NK-92 treated with Interleukin-12 subunit alpha and Interleukin-12 subunit beta, amount 100 ng/mL, for 24 hours (cell line): ENCODE measurements at regions not wholly inside any gene's neighbourhood (a gene's known extent, or its start where the extent isn't known, plus 50 kb on each side); places are given as distances from the start of the nearest gene placed in this dataset.

Experiments
- DNase-seq: peaks from one replicate; lab custom pipeline; 2025; lab: John Stamatoyannopoulos, UW

GRCh38 chr13:99892866-99893504 lies 78.6 kb downstream of the ZIC5 start:
- DNase-seq, result no peak

- DNase-seq, result no peak
These were observed 79.4 kb downstream of the ZIC5 start for GRCh38 chr13:99892196-99892613.

- DNase-seq, result no peak
These were observed 84.9 kb downstream of the ZIC5 start for GRCh38 chr13:99886706-99887105.

DNA sequence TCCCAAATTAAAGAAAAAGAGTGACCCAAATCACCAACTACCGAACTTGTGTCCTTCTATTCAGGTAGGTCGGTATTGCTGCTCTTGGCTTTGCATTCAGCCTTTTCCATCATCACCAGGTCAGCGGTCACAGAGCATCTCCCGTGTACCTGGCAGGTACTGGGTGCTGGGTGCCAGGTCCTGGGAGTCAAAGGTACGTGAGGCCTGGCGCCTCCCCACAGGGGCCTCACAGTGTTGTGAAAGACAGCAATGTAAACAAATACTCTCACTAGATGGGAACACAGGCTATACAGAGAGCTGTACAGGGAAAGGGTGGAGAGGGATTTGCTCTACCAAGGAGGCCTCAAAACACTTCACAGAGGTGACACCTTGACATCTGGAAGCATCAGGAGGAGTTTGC lies 86.7 kb downstream of the ZIC5 start:
- no peak for DNase-seq

DNA sequence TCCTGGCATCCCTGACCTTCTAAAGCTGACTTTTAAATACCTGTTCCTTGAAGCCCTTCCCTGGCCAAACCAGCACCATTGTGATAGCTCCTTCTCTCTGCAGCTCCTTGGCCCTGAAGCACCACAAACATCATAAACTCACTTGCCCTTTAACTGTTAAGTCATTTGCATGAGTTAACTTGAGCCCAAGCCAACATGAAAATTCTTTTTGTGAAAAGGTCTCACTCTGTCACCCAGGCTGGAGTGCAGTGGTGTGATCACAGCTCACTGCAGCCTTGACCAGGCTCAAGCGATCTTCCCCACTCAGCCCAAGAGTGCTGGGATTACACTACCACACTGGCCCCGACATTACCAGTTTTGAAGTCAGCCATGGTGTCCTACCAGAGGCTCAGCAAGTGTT lies 87.8 kb downstream of the ZIC5 start:
- no peak for DNase-seq

GRCh38 chr13:99878921-99879610 lies 92.5 kb downstream of the ZIC5 start:
- no peak for DNase-seq

- DNase-seq, result no peak
These were observed 94.9 kb downstream of the ZIC5 start for GRCh38 chr13:99876651-99877050.

DNA sequence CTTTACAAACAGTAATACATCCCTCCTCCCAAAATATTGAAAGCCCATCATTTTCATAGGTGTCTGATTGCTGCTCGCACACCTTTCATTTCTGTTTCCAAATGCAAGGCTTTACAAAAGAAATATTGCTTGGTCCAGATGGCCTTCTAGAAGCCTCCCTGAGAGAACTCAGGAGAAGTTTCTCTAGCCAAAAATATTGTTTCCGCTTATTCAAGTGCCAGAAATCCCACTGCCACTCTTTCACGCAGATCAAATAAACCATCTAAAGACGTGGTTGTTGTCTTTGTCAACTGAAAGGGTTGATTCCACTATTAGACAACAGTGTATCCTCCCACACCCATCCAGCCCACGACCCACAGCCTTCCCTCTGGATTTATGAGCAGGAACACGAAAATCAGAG lies 96.2 kb downstream of the ZIC5 start:
- DNase-seq, result no peak

- no peak for DNase-seq
These were observed 97.6 kb downstream of the ZIC5 start for GRCh38 chr13:99873832-99874430.

DNA sequence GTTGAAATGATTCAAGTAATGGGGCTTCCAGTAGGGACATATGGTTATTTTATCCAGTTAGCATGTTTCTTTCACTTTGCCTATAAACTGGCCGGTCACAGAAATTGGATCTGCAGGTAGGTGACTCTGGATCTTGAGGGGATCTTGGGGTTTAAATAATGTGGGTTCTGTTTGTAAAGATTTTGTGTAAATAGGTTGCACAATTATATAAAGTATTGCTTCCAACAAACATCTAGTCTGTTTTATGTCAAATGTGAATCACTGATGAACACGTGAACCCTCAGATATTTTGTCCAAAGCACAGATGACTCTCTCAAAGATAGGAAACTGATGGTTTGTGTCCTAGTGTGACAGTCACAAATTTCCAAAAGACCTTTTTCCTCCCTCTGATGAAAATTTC lies 98.4 kb downstream of the ZIC5 start:
- no peak for DNase-seq

DNA sequence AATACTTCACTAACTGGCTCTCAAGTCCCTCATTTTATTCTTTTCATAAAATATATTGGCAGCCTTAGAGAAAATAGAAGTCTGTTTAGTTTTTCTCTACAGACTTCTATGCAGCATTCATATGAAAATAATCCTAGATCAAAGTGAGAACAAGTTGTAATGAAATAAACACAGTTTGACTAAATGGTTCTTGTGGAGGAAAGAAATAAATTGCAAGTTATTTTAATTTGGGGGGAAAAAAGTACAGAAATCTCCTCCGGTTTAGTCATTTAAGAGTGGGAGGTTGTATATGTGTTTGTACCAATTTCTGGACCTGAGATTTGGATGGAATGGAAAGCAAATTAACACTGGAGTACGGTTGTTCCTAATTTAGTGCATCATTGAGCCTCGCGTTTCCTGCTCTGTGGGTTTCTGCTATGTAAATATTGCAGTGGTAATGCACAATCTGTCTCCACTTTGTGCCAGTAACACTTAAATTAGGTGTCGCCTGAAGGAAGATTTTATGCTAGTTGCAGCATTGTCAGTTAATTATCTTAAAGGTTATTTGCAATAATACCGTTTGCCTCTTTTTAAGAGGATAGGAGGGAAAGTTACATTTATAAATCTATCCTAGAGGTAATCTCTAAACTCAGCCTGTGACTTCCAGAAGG lies 100.2 kb downstream of the ZIC5 start:
- DNase-seq, result no peak

DNA sequence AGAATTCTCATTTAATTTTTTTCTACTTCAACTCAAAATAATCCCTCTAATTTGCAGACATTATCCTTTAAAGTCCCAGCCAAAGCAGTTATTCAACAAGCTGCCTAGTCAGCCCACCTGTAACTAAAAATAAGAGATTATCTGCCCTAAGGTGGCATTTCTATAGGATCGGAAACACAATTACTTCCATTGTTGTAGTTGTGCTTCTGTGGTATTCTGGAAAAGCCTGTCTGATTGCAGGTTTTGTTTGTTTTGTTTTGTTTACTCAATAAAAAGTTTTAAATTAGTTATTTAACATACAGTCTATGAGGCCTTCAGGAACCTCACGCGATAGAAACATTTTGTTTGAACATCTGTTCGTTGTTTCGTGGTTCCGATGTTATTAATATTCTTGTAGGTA lies 101.0 kb downstream of the ZIC5 start:
- DNase-seq, result no peak

- no peak for DNase-seq
These were observed 101.7 kb downstream of the ZIC5 start for GRCh38 chr13:99869830-99870229.

DNA sequence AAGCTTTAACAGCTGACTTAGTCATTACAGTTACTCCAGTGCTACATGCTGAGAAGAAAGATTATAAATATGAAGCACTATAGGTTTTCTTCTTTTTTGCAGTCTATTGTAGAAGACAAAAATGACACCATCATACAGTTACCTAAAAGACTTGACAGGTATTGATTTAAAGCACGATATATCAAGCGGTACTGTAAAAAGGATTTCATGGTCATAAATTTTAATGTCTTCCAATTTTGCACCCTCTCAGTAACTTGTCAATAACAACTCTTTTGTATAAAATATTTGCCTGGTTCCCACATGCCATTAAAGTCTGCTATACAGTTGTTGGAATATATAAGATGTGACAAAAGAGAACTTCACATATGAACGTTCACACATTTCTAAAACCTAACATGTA lies 102.8 kb downstream of the ZIC5 start:
- no peak for DNase-seq

- no peak for DNase-seq
These were observed 103.9 kb downstream of the ZIC5 start for GRCh38 chr13:99867535-99868257.

DNA sequence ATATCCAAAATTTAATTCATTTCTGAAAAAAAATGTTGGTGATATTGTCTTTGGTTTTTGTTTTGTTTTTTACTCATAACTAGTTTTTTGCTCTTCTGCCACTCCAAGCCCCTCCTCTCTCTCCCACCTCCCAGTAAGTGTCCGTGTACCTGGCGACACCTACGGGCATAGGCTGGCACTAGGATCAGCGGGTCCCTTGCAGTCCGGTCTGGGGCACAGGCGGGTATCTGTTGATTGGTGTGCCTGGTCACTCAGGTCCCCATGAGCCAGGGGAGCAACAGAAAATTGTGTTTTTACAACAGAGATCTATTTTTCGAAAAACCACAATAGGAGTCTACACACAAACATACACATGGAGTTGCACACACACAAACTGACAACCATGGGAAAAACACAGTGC lies 104.8 kb downstream of the ZIC5 start:
- no peak for DNase-seq

- no peak for DNase-seq
These were observed 106.1 kb downstream of the ZIC5 start for GRCh38 chr13:99865420-99865930.

DNA sequence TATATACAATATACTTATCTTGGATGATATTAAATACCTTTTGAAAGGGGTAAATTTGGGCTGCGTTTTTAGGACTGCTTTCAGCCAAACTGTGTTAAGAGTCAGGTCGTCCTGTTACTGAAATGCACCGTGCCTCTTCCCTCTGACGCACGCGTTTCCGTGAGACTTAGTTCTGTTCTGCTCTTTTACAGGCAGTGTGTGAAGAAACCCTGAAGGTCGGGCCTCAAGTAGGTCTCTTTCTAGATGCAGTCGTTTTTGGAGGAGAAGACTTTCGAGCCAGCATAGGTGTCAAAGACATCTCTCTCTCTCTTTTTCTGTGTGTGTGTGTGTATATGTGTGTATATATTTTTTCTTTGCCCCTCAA lies 107.0 kb downstream of the ZIC5 start:
- no peak for DNase-seq

GRCh38 chr13:99863789-99864626 lies 107.6 kb downstream of the ZIC5 start:
- no peak for DNase-seq

DNA sequence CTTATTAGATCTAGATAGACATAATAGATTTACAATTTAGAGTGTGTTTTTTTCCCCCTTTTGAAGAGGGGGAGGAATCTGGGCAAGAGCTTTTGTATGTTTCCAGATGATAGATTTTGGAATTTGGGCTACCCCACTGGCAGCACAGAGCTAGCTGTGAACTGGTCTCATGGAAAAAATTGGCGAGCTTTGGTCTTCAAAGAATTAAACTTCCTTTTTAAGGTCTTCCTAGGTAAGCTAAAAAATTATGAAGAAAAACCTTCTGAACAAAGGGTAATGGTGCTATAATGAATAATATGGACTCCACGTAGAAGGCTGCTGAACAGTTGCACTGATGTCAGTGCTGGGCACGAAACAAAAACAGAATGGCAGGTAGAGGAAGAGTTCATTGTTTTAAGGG lies 109.3 kb downstream of the ZIC5 start:
- DNase-seq, result no peak

DNA sequence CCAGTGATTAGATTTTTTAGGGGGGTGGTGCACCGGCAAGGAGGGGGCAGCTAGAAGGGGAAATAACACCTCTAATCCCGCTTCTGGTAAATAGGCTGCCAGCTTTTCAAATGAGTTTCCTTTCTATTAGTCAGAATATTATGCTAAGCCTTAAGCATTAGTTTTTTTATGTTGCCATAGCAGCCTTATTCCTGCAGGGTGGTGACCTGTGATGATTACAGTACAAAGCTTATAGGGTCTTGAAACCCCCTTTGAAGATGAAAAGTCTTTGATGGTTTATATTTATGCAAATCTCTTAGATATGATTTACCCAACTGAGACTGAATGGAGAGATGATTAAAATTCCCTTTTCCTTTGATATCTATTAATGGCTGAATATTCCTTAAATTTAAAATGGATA lies 109.8 kb downstream of the ZIC5 start:
- DNase-seq, result peak; percentile 47
